Jurkat, Clone E6-1 (cell line): ENCODE measurements at regions not wholly inside any gene's neighbourhood (a gene's known extent, or its start where the extent isn't known, plus 50 kb on each side); places are given as distances from the start of the nearest gene placed in this dataset.
"Not testable (repeated sequence)": the region's sequence is repeated elsewhere in the genome, so short reads cannot be mapped to it uniquely, and the experiment has no call there.

Experiments
- DNase-seq: peaks from one replicate; pipeline ENCODE4 v3.0.0-alpha.2; 2011; ENCODE audit warnings: low read depth, low spot score
- H3K4me3 ChIP-seq: 2 replicates; pipeline ENCODE4 v1.5.1; 2011; ENCODE audit warnings: mild to moderate bottlenecking, low read length, control low read depth, moderate library complexity

DNA sequence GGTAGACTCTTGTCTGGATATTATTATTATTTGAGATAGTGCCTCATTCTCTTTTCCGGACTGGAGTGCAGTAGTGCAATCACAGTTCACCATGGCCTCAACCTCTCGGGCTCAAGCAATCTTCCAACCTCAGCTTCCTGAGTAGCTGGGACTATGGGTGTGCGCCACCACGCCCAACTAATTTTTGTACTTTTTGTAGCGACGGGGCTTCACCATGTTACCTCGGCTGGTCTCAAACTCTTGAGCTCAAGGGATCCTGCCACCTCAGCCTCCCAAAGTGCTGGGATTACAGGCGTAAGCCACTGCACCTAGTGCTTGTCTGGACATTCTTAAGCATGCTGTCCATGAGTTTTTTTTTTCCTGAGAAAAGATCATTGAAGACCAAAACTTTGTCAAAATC lies 498.9 kb upstream of the RGS6 start:
- DNase-seq, result peak; percentile 15
- no peak overlapping the region for H3K4me3 ChIP-seq

DNA sequence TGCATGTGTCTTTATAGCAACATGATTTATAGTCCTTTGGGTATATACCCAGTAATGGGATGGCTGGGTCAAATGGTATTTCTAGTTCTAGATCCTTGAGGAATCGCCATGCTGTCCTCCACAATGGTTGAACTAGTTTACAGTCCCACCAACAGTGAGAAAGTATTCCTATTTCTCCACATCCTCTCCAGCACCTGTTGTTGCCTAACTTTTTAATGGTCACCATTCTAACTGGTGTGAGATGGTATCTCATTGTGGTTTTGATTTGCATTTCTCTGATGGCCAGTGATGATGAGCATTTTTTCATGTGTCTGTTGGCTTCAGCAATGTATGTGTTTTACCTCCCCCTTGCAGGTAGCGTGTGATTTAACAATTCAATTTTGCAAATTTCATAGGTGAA lies 496.6 kb upstream of the RGS6 start:
- H3K4me3 ChIP-seq, DNase-seq: not testable (repeated sequence)

DNA sequence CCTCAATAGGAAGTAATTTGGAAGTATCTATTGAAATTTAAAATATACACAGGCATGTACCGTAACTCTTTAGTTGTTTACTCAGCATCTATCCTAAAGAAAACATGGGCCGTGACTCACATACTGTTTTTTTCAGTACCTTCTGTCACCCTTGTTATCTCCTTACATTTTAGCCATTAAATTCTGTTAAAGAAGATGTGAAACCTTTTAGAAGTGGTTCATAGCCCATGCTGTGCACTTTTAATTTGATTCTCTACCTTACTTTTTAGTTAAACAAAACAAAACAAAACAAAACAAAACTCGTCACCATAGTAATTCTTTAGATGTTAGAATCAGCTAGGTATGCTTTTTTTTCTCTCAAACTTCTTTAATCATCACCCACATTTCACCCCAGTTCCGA lies 494.4 kb upstream of the RGS6 start:
- DNase-seq, result no peak
- H3K4me3 ChIP-seq, result no peak overlapping the region

DNA sequence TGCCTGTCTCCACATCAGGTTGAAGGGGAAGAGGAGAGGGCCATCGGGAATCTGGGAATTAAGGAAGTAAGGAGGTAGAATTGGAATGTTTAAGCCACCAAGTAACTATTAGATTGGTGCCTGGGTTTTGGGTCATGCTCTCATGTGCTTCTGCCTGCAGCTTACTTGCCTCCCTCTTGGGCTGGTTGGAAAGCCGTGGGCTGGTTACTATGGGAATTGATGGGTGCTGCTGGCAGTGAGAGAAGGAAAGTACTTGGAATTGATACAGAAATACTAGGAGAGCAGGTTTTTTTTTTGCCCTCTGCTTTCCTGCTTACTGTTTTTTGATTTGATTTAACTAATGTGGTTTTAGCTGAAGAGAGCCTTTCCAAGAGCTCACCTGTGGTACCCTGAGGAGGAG lies 493.5 kb upstream of the RGS6 start:
- DNase-seq, result no peak
- H3K4me3 ChIP-seq, result no peak overlapping the region

DNA sequence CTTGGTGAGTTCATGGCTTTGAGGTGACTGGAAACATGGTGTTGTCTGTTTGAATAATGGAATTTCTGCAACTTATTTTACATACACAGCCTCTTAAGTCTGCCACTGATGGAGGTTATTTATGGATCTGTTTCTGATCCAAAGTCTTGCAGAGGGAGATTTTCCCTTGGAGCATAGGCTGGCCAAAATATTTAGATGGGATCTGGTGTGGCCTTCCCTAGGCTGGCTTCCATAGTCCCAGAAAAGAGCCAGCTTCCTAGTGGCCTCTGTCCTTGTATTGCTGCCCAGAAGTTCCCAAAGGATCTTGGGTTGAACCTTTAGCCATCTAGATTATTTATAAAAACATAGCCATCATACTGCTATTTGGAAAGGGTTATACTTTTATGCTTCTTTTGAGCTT lies 491.1 kb upstream of the RGS6 start:
- DNase-seq, result no peak
- H3K4me3 ChIP-seq, result no peak overlapping the region

DNA sequence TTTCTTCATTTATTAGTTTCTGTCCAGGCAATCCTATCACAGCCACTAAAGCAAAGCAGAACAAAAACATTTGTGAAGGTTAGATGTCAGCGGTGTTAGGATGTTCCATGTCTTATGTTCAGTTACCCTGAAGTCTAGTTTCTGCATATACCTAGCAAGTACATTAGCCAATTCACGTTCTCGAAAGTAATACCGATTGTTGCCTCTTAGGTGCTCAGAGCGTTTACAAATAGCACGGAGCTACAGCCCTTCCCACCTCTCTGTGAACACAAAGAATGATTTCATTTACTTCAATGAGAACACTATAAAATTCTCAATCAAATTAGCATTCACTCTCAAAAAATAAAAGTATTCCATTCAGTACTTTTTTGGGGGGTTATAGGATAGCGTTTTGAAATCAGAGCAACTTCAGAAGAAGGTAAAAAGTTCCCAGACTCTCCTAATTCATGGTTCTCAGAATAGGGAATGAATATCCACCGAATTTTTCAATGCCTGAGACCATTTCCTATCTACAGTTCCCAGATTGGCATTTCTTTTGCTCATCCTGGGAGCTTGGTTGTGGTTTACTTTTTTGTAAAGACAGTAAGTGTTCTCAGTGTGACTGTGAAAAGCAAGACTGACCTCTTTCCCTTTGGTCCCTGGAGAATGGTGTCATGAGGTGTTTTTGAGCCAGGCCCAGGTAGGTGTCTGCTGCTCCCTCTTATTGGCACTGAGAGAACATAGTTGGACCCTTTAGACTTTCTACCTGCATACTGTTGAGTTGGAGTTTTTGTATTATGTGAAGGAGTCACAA lies 488.0 kb upstream of the RGS6 start:
- no peak for DNase-seq
- H3K4me3 ChIP-seq, result no peak overlapping the region

DNA sequence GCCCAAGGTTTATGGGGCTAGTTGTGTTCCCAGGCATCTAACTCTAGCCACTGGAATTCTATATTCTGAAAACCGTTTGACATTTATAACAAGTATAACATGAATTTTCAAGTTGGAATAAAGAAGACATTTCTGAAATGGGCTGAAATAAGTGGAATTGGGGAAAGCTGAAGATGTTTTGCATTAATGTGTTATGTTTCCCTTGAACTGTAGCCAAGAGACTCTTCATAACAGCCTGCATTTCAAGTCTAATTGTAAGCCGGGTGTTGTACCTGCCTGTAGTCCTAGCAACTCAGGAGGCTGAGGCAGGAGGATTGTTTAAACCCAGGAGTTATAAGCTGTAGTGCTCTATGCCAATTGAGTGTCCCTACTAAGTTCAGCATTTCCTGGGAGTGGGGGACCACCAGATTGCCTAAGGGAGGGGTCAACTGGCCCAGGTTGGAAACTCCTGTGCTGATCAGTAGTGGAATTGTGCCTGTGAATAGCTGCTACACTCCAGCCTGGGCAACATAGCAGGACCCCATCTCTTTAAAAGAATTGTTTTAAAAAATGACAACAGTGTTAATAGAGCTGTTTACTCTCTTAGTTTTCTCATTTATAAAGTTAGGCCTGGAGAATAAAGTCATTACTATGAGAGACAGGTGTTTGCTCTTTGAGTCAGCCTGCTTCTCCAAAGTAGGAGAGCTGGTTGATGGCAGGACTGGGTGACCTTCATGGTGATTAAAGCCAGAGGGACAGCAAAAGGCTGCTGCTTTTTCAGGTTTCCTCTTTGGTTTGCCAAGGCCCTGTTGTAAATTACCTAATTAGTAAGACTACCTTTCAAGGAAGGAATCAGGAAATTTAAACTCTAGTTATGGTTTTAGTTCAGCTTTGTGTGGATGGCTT lies 483.6 kb upstream of the RGS6 start:
- no peak for DNase-seq
- H3K4me3 ChIP-seq, result no peak overlapping the region

DNA sequence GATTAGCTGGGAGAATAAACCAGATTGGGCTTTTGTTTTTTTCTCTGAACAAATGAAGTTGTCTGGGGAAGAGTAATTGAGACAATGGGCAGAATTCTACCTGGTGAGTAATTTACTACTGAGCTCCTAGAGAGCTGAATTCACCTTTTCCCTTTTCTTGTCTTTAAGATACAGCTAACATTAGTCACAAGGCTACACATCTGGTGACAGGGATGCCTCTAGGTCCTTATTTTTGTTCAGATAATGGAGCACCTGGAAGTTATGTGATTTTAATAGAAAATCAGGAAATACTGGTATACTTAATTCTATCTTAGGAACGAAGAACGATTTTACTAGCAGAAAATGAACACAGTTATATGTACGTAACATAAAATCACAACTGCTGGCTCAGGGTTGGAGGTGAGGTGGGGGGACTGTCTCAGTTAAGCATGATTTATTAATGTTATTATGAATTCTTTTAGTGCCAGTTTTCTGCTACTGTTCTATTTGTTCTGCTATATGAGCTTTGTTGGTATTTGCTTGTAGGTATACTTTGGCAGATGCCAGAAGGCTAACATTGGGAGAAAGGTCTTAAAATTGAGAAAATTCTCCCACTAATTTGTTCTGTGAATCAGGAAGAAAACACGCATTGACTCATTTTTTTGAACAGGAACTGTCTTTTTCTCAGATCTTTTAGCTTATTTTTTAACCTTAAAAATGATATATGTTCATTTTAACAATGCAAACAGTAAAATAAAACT lies 482.7 kb upstream of the RGS6 start:
- DNase-seq, result no peak
- H3K4me3 ChIP-seq, result no peak overlapping the region

DNA sequence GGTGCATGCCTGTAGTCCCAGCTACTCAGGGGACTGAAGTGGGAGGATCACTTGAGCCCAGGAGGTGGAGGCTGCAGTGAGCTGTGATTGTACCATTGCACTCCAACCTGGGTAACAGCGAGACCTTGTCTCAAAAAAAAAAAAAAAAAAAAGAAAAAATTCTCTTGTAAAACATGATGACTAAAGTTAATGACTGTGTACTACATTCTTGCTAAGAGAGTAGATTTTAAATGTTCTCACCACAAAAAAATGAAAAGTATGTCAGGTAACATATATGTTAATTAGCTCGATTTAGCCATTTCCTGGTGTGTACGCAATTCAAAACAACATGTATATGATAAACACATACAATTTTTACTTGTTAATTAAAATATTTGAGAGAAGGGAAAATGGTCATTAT lies 480.7 kb upstream of the RGS6 start:
- no peak for DNase-seq
- no peak overlapping the region for H3K4me3 ChIP-seq

DNA sequence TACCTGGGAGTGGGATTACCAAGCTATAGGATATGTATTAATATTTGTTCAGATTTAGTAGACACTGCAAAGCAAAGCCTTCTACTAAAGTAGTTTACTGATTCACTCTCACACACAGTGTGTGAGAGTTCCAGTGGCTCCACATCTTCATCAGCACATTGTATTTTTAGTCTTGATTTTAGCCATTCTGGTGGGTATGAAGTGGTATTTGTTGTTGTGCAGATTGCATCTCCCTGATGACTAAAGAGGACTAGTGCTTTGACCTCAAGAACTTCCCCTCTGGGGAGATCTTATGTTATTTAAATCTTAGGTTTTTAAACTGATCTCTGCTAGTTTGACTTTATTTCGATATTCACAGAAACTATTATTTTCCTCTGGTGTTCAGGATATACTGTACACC lies 479.7 kb upstream of the RGS6 start:
- no peak for DNase-seq
- no peak overlapping the region for H3K4me3 ChIP-seq

DNA sequence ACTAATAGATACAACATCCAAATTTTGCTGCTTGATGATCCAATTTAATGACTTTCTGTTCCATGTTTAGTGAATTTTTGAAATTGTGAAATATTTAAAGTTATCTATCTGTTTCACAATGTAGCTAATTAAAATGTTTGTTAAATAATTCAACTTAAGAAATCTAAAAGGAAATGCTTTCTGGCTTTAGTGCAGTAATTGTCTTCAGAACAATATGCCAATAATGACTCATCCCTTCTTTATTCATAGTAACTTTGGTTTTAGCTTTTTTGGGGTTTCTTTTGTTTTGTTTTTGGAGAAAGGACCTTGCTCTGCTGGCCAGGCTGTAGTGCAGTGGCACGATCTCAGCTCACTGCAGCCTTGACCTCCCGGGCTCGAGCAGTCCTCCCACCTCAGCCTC lies 479.2 kb upstream of the RGS6 start:
- H3K4me3 ChIP-seq, result no peak overlapping the region
- DNase-seq, result no peak

DNA sequence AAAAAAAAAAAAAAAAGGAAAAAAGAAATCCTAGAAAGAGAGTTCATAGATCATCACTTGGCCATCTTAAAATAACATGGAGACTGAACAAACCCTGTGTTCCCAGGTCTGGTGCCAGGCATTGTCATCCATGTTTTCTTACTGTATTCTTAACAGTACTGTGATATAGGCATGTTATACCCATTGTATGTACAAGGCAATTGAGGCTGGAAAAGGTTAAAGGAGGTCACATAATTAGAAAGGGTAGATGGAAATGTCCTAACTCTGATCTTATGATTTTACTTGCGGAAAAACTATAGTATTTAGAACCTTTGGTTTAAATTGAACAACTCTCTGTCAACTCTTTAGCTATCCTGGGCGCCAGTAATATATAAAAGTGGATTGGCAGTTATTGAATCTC lies 478.2 kb upstream of the RGS6 start:
- DNase-seq, result no peak
- no peak overlapping the region for H3K4me3 ChIP-seq

DNA sequence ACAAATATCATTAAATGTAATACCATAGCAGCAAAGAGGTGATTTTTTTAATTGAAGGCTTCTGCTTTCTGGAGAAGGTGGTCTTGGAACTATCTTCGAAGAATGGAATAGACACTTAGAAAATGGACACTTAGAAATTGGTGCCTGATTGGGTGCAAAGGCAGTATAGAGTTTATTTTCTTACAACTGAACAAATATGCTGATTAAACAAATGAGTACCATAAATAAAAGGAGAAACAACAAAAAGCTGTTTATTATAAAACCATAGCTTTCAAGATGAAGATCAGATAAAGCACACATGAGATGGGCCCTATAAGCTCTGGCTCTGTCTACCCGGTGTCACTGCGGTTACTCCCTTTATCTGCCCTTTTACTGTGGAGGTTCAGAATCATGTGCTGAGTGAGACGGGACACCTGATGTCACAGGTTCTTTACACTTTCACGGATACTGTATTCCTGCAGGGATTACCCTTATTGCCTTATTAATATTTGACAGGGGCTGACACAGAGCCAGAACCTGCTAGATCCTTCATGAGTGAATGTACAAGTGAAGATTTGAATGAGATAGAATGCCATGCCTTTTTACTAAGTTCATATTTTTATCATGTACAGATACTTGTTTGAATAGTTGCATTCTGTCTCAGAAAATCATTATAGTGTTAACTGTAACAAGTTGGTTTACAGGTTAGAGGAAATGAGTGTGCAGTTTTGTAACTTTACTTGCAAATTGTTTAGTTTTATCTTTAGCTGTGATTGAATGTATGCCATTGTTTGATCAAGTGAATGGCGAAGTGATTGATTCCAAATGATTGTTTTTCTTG lies 477.5 kb upstream of the RGS6 start:
- DNase-seq, result no peak
- no peak overlapping the region for H3K4me3 ChIP-seq

DNA sequence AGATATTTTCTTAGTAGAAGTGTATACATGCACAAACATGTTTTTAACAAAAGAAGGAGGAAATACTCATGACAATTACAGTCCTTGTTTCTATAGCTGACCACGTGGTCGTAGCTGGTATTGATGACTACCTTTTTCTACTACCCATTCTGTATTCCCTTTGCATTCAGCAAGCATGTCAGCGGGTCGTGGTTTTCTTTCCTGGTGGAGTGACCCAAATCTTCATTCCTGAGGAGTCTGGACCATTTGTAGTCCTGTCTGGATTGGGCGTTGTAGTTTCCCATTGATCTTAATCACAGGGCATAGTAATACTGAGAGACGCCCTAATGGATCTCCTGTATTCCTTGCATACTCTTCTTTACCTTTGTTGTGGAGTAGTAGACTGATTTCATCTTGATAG lies 472.1 kb upstream of the RGS6 start:
- no peak for DNase-seq
- no peak overlapping the region for H3K4me3 ChIP-seq

DNA sequence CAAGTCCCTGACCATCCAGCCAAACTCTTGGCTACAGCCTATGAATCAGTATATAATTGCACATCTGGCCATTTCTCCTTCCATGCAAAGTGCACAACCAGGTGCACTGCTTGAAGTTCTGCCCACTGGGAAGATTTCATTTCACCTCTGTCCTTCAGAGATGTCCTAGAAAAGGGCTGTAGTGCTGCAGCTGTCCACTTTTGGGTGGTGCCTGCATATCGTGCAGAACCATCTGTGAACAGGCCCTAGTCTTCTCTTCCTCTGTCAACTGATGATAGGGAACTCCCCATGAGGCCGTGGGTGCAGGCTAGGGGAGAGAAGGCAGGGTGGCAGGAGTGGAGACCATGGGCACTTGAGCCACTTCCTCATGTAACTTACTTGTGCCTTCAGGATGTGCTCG lies 470.6 kb upstream of the RGS6 start:
- DNase-seq, H3K4me3 ChIP-seq: not testable (repeated sequence)

DNA sequence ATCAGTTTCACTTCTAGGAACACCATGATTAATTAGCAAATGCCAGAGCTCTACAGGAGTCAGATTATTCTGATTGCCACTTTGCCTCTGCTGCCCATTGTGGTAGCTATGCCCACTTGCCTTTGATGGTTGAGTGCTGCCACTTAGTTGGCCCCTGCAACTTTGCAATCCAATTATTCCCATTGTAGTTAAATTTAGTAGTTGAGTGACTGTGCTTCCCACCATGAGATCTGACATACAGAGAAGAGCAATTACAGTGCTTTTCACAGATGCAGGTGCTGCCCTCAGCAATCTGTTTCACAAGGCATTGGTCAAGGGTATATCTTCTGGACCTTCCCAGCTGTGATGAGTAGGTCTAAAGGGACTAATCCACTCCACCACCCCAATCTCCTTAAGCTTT lies 468.4 kb upstream of the RGS6 start:
- H3K4me3 ChIP-seq, result no peak overlapping the region
- DNase-seq, result no peak

DNA sequence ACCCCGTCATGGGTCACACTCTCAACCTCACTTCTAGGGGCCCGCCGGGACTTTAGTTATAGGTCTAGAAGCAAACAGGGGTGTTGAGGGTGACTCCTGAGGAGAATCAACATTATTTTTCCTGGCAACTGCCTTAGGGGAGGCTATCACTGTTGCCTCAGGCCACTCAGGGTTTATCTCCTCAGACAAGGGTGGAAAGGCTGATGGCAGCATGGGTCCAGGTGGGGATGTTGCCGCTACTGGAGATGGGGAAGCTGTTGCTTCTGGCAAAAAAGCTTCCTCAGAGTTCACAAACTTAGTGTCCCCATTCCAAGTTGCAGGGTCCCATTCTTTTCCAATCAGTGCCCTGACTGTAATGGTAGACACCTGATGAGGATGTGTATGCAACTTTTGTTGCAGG lies 467.4 kb upstream of the RGS6 start:
- DNase-seq, result no peak
- H3K4me3 ChIP-seq, result no peak overlapping the region

DNA sequence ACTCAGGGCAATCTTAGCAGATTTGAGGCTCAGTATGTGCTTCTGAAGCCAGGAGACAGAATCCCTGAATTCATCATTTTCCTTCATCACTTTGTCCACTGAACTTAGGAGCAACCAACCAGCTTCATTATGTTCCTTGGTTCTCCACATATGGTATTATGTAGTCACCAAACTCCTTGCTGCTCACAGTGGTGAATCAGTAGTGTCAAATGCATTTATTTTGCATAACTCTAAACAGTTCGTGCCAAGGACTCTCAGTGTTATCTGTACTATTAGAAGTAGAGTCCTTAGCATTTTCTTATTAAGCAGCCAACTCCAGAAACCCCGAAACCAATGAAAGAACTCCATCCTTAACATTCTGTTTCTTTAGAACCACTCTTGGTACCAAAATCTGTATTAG lies 466.9 kb upstream of the RGS6 start:
- DNase-seq, result no peak
- no peak overlapping the region for H3K4me3 ChIP-seq

DNA sequence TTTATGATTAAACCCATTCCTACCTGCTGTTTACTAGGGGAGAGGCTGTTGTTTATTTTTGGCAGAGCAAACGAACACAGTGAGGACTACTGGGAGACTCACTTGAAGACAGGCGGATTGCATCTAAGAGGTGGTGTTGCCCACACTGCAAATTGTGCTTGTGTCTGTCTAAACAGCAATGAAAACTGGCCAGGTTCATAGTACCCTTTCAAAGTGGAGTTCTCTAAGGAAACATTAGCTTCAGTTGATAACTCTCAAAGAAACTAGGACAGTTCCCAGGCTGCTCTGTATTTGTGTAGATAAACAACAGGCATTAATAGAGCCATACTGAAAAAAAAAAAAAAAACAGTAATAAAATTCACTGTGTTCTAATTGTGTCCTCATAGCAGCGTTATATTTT lies 466.0 kb upstream of the RGS6 start:
- H3K4me3 ChIP-seq, result no peak overlapping the region
- no peak for DNase-seq
